Stimulated activated CD4-positive, alpha-beta T cell treated with anti-CD3 and anti-CD28 coated beads, TNF-alpha, amount 100 ng/mL, for 48 hours (primary cell): ENCODE measurements at regions not wholly inside any gene's neighbourhood (a gene's known extent, or its start where the extent isn't known, plus 50 kb on each side); places are given as distances from the start of the nearest gene placed in this dataset.

Experiments
- DNase-seq, 3 donors: peaks; one replicate each; pipeline ENCODE4 v3.0.0-alpha.2; 2020; ENCODE audit warnings: low read depth in 3 of 3

DNA sequence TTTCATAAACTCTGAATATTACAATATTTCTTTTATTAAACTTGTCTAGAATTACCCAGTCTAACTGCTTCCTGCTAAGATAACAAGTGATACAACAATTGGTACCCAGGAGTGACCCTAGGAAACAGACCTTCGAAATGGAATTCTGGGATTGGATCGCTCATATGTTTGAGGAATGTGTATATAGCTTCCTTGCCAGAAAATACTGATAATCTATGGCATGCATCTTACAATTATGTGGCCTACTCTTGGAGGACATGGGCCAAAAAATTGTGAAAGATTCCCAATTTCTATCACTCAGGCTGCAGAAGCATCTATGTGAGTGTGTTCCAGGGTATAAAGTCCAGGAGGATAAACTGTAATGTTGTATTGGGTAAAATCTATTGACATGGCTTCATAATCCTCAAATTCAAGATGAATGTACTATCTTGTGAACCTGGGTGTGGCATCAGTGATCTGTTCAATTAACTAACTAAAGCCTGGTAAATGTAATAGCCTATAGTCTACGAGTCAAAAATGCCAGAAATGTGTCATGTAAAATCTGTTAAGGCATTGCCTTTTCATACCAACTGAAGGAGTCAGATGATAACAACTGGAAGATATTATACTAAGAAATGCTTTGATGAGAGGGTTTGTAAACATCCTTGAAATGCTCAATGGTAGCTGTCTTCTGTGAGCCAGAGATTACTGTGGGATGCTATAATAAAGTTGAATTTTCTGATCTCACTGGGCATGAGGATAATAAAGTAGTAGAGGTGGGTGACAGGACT lies 1499.3 kb downstream of the PCDH7 start:
- no peak for DNase-seq

DNA sequence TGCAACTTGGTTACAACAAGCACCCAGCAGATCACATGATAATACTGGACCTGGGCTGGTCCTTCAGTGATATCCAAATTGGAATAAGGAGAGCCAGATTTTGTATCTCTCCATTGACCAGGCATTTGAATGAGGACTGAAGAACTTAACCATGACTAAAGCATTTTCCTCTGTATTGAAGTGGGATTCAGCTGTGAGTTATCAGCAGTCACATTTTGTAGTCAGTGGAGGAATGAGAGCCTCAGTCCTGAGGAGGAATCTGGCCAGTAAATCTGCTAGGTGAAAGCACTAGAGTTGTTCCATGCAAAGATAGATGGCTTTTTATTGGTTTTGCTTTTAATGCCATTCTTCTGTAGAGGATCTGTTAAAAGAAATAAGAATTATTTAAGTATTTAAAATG lies 1506.0 kb downstream of the PCDH7 start:
- DNase-seq, result no peak

DNA sequence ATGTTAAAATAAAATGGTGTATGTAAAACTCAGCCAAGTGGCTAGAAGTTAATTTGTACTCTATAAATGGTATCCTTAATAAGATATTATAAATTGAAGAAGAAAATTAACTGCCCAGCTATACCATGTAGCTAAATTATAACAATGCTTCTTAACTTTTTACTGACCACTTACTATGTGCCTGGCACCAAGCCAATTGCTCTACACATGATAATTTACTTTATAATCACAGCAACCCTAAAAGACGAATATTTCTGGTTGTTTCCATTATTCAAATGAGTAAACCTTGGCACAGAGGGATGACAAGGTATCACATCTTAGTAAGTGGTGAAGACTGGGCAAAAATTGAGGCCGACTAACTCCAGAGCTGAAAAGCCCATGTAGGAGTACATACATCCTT lies 1506.6 kb downstream of the PCDH7 start:
- no peak for DNase-seq

DNA sequence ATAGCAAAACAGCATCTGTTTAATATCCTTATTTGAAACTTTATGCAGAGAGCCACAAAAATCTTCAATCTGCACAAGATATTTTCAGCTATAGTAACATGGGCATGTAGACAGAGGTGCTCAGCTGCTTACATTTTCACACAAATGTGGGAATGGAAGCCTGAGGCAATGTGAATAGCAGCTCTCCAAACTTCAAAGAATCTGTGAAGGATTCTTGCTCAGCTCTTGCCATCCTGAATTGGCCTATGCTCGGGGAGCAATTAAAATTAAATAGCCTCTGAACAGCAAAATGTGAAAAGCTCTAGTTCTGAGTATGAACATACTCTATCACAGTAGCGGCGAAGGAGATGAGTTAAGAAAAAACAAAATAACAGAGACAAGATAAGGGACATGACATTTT lies 1523.8 kb downstream of the PCDH7 start:
- DNase-seq, result no peak

DNA sequence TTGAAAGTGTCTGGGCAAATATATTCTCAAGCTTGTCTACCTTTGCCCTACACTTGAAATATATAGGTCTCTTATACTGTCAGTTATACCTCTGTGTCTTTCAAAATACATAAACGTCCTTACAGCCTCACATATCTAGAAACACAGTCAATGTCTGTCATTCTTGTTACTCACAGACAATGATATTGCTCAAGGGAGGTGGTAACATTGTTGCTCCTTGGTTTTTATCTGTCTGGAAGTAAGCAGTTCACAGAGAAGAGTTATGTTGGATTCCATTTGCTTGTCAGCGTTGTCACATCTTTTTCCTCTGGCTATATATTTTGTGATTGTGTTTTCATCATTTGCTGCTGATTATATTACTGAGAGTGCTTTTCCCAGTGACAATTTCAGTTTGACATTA lies 1528.9 kb downstream of the PCDH7 start:
- no peak for DNase-seq

DNA sequence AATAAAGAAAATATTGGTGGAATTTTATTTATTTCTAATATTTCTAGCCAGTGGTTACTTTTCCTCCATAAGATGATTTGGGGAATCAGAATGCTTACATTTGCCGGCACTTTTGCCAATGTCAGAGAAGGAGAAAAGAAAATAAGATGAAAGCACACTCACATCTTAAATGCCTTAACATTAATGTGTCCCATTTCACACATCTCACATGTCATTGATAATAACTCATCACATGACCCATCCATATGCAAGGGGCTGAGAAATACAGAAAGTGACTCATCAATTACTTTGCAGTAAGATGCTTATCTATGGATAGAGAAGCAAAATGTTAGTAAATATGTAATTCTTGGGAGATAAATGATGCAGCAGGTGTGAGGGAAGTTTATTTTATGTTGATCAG lies 1531.0 kb downstream of the PCDH7 start:
- DNase-seq, result no peak

DNA sequence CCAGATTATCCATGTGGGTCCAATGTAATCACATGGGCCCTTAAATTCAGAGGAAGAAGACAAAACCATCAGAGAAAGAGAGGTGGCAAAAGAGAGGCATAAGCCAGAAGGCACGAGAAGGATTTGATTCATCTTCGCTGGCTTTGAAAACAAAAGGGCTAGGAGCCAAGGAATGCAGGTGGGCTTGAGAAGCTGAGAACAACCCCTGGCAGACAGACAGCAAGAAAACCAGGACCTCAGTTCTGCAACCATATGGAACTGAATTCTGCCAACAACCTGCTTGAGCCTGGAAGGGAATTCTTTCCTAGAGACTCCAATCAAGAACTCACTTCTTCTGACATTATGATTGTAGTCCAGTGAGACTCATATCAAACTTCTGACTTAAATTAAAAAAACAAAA lies 1531.8 kb downstream of the PCDH7 start:
- no peak for DNase-seq

DNA sequence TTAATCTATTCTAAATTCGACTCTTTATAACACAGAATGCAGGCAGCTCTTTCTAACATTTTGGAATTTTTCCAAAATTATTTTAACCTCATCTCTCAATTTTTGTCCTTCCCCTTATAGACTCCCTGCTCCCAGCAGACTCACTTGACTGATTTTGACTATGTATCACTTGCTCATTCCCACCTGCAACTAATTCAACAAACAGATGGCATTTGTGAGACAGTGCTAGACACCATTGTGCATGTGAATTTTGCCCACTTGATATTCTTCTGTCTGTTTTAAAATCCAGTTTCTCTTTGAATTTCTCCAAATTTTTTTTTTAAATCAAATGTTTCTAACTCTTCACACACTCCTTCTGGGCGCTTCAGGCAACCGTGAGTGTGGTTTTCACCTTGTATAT lies 1534.0 kb downstream of the PCDH7 start:
- no peak for DNase-seq

DNA sequence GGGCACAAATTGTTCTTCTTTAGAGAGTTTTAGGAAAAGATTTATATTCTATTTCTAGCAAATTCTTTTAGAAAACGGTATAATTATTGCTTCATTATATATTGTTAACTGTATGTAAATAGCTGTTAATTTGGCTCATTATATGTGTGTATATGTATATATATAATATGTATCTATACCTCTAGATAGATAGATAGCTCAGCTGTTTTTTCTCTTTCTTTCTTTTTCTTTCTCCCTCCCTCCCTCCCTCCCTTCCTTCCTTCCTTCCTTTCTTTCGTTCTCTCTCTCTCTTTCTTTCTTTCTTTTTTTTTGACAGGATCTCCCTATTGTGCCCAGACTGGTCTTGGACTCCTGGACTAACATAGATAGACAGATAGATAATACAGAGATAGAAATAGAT lies 1538.8 kb downstream of the PCDH7 start:
- DNase-seq, result no peak

DNA sequence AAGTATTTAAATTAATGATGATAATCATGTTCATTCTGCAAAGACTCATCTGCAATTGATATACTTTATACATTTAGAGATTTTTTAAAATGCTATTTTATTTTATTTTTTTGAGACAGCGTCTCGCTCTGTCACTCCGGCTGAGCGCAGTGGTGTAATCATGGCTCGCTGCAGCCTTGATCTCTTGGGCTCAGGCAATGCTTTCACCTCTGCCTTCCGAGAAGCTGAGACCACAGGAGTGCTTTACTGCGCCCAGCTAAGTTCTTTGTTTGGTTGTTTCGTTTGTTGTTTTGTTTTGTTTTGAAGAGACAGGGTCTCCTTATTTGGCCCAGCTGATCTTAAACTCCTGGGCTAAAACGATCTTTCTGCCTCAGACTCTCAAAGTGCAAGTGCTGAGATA lies 1541.0 kb downstream of the PCDH7 start:
- DNase-seq, result no peak

DNA sequence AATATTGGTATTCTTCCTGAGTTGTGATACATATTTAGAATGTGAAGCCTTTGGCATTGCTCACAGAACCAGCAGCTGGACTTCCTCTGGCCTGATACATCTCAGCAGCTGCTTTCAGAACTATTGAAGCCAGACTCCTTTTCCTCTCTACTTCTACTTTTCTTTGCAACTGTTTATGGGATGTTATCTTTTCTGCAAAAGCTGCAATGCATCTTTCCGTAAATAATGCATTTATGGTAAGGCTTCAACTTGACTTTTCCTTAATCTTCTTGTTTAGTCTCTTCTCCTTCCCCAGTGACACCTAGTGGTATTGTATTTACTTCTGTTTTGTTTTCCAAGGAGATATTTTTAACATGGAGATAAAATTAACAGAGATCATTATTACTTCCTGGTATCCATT lies 1548.7 kb downstream of the PCDH7 start:
- no peak for DNase-seq

DNA sequence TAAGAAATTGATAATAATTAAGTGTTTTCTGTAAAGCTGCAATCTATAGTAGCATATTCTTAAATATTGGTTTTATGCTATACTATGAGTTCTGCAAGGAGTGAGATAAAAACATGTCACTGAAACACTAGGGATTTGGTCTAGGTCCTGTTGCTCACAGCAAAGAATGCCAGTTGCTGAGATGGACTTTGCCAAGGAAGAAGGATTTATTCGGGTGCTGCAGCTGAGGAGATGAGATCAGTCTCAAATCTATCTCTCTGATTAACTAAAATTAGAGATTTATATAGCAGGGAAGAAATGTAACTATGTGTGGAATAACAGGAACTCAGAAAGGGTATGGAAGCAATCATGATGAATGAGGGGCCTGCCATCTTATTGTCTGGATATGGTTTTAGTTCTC lies 1569.9 kb downstream of the PCDH7 start:
- no peak for DNase-seq

DNA sequence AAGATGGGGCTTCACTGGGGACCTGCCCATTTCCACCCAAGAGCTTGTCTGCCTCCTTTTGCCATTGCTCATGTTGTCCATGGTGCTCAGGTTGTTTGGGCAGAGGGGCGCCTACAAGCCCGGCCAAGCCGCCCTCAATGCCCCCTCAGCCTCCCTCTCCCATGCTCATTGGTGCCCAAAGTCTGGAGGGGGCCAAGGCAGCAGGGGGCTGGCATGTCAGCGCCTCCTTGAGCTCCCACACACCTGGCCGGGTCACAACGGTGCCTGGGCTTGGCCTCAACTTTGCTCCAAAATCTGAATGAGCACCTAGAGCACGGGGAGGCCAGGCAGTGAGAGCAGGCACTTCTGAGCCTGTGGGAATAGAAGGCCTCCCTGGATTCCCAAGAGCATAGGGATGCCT lies 1598.8 kb downstream of the PCDH7 start:
- no peak for DNase-seq

DNA sequence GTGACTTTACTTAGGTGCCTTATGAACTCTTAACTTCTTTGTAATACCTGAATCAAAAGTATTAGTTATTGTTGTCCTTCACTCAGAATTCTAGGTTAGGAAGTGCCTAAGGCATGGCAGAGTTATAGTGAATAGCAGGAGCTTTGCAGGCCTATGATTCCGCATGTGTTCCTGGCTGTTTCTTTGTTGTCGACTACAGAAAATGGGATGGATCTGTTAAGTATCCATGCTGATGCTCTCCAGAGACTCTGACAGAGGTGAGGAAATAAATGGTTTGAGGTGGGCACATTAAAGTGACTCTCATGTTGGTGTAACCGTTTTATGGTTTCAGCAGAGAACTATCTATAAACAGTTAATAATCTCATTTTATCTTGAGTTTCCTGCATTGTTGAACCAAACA lies 1601.3 kb downstream of the PCDH7 start:
- DNase-seq, result no peak

DNA sequence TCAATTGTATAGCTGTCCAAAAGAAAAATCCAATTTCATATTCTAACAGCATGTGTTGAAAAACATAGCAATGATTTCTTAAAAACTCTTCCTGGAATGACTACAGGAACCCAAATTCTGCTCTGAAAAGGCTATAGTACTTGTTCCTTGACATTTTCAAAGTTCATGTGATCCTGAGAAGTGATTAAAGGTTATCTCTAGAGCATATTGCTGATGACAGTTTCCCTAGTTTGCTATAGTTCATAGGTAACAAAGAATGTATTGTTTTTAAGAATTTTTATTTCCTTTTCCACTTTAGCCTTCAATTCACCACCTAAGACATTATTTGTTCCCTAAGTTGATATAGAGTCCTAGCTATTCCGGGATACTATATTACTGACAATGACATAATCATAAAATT lies 1614.6 kb downstream of the PCDH7 start:
- no peak for DNase-seq

DNA sequence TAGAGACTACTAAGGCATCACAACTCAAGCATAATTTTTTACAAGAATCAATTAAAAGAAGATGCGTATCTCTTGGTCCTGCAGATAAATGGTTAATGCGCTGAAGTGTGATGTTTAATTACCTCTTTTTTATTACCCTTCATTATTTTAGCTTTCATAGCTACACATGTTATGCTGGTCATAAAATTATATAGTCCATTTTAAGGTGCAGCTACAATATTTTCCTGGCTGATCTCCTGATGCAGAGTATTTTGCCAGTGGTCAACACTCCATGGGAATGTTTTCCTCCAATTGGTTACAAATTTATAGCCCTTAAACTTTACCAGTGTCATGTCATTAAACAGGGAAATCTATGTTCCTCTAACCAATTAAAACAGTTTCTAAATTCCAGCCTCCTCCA lies 1617.2 kb downstream of the PCDH7 start:
- DNase-seq, result no peak

DNA sequence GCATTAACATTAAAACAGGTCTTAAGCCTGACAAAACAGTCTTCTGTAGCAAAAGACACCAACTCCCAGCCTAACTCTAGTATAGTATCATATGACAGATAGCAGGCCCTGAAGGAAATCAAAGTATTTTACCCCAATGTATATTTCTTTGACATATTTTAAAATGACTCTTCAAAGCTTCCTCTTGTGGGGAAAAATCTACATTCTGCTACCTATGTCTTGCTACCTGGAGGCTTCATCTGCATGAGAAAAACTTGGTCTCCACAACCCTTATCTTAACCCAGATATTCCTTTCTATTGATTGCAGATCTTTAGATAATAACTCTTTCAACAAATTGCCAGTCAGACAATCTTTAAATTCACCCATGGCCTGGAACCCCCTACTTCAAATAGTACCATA lies 1620.4 kb downstream of the PCDH7 start:
- DNase-seq, result no peak

DNA sequence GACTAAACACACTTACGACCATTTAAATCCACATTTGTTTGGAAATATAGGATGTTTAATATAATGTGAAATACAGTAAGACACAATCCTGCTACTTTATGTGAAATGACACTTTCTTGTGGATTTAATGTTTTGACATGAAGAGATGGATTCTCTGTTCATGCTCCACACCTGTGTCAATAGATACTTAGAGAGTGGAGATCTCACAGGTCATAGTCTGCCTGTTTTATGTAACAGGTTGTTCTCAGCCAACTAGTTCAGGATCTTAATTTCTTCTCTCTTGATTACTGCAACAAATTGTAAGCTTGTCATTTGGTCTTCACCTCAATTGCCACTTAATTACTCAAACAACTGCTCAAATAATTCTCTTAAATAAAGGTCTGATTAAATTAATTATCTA lies 1621.2 kb downstream of the PCDH7 start:
- DNase-seq, result no peak

DNA sequence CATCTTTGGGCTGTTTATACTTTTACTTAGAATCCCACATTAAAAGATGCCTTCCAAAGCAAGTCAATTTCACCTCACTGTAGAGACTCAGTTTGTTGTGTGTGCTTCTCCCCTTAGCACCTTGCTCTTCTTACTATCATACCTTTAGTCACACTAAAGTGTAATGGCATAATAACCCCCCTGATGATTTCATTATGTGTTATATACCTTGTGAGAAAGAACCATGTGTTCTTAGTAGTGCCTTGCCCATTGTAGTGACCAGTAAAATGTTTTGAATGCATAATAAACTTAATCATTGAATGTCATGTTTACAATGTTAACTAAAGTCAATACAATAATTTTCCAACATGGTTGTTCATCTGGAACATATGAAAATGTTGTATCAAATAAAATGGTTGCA lies 1621.9 kb downstream of the PCDH7 start:
- DNase-seq, result no peak

DNA sequence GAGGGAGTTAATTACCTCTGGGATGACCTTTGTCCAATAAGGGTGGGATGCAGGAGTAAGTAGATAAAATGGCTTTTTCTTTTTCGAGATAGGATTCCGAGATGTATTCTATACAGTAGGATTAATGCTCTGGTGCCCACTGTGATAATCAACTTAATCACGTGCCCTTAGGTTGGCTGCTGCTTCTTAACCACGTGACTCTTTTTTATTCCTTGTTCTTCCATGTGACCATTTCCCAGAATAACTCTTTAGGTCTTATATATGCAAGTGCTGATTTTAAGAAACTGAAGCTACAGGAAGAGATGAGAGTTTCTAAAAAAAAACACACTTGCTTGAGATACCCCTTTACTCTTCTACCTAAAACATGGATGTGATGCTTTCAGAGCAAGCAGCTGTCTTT lies 1628.9 kb downstream of the PCDH7 start:
- DNase-seq, result no peak

DNA sequence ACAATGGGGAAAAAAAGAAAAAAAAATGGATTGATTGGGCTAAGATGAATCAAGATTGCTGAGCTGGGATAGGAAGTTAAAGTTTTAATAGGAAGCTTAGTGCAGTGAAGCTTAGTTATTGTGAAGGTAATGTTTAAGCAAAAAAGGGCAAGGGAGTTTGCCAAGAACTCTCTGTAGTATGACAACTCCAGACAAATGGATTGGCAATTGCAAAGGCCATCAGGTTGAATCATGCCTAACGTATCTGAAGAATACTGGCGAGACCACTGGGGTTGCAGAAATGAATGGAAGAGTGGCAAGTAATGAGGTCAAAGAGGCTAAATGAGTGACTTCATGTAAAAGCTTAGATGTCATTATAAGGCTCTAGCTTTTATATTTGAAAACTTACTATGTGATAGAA lies 1654.0 kb downstream of the PCDH7 start:
- DNase-seq, result no peak

DNA sequence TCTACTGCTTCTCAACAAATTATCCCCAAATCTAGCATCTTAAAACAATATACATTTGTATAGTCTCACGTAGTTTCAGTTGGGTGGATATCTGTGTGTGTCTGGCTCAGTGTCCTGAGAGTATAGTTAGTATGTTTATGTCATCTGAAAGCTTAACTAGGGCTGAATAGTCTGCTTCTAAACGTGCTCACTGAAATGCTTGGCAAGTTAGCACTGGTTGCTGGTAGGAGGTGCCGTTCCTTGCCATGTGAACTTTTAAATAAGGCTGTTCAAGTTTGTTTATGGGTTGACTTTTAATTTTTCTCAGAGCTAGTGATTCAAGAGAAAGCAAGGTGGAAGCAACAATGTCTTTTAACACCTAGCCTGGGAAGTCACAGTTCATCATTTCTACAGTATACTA lies 1673.6 kb downstream of the PCDH7 start:
- DNase-seq, result no peak

DNA sequence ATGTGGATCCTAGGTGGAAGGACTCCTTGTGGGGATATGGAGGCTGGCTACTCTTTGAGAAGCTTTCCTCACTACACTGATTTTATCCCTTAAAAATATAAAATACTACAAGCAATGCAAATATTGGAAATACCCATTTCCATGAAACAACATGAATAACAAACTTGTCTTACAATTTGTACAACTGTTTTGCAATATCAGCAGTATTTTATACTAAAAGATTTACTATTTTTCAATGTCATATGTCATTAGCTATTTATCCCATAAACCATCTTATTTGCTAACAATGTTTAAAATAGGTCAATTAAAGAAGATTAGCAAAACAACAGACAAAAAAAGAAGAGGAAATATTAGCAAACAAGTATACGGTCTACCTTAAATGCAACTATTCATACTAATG lies 1674.1 kb downstream of the PCDH7 start:
- DNase-seq, result no peak

DNA sequence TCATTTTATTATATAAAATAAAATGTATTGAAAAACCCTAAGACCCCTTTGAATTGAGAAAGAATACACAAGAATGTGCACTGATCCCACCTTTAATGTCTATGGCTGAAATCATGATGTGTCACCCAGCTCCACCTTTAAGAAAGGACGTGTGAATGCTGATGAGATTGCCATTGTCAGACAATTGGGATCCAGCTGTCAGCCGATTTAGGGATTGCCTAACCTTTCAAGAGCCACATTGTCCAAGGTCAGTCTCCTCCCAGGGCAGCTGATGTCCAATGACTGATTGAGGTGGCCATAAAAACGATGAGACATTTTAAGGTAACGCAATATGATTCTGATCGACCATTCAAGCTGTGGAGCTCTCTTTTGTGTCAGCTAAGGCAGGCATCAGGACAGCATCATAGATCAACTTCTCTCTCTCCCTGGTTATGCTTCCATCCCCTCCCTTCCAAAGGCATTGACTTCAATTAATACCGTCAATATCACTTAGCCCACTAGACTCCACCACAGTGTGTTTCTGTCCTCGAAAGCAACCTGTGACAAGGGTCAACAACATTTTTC lies 1676.4 kb downstream of the PCDH7 start:
- no peak for DNase-seq
